LHCN-M2 (cell line): ENCODE measurements at regions not wholly inside any gene's neighbourhood (a gene's known extent, or its start where the extent isn't known, plus 50 kb on each side); places are given as distances from the start of the nearest gene placed in this dataset.

Source experiments
- DNase-seq: peaks from one replicate; pipeline ENCODE4 v3.0.0-alpha.2; 2012; ENCODE audit warnings: low read depth

DNA sequence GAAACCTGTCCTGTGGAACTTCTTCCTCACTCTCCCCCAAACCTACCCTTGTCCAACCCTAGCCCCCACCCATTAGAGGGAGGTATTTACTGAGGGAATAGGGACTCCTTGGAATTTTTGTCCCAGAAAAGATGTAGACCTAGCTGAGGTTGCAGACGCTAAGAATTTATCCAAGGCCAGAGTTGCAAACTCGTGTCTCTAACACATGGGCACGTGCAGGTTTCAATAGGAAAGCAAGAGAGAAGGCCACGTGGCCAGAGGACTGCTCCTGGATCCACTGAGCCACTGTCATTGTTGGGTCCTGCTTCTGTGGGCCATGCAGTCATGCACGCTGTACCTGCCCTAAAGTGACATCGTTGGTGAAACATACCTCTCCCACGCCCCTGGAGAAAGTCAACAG, 243.4 kb upstream of the KCNG1 start:
- DNase-seq = no peak

DNA sequence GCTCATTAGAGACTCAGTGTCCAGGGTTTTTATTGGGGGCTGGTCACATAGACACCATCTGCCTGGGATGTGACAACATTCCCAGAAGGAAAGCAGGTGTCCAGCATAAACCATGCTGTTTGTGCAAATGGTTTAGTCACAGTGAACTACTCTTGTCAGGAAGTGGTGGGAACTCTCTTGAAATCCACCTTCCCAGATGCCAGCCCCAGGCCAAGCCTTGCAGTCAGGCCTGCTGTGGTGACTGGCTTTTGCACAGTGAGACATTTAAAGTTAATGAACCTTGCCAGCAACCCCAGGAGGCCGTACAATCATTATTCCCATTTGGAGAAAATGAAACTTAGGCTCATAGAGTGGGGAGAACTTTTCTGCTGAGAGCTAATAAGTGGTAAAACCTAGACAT, 242.5 kb upstream of the KCNG1 start:
- no peak for DNase-seq

DNA sequence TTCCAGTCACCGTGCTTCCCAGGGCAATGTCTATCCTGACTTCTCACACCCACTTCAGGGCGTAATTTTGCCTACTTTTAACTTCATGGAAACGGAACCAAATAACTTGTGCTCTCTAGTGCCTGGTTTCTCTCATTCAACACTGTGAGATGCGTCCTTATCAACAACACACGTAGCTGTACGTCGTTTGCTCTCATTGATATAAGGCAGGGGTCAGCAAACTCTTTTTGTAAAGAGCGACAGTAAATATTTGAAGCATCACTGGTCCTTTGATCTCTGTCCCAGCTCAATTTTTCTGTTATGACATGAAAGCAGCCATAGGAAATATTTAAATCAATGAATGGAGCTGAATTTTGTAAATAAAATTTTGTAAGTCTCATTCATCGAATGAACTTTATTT, 239.3 kb upstream of the KCNG1 start:
- DNase-seq = no peak

DNA sequence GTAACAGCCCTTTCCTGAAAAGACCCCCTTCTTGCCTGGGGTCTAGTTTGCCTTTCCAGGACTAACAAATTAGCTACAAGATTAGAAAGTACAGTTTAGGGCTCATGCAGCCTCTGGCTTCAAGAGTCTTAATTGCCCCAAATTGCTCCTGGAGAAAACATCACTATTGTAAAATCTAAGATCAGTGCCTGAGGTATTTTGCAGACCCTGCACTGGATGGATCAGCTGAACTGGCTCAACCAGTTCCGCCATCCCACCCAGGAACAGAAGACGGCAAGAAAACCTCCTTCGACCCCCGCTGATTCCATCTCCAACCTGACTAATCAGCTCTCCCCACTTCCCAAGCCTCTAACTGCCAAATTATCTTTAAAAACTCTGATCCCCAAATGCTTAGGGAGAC, 236.5 kb upstream of the KCNG1 start:
- no peak for DNase-seq

DNA sequence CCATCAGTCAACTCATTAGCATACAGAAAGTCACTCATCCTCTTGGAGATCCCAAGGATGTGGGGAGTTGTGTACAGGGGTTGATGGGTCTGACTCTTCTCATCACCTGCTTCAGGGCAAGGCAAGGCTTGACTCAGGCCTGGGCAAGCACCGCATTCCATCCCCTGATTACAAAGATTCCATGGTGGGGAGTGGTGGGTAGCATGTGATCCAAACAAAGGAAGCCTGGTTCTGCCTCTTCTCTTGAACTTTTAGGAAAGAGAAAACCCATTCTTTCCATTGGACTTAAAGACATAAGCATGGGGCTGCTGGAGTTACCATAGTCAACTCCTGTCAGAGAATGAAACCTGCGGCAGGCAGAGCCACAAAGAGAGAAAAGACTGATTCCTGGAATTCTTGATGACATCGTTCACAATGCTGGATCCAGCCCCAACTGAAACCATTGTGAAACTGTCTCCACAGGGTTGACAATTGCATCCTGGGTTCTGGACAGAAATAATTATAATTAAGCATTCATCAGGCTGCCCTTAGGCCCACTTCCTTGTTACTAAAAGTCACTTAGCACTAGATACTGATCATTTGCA, 235.8 kb upstream of the KCNG1 start:
- DNase-seq = no peak

DNA sequence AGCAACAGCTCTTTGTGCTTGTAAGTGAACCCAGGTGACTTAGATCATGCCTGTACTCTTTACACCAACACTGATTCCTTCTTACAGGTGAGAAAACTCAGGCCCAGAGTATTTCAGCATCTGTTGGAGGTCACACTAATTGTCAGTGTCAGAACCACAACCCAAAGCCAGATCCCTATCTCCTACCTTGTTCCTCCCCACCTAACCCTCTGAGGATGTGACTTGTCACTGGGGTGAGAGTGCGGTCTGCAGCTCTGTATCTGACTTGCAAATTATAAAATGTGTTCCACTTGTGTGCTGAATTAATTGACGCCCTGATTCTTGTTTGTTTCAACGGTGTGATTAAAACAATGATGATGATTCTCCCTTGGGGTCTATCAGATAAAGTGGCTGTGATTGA, 232.5 kb upstream of the KCNG1 start:
- DNase-seq = no peak

DNA sequence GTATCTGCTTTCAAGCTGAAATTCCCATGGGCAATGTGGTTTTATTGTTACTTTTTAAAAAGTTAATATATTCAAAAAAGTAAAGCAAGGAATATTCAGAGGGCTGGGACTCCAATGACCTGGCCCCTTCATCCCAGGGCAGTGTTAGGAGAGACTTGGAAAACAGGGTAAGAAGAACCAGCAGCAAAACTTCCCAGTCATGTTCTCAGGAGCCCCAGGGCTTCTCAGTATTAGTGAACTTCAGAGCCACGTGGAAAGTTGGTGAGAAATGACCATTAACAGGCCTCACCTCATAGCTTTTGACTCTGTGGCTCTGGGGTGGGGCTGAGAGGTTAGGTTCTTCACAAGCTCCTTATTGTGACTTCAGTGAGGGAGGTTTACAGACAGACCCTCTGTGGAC, 230.4 kb upstream of the KCNG1 start:
- DNase-seq = no peak

DNA sequence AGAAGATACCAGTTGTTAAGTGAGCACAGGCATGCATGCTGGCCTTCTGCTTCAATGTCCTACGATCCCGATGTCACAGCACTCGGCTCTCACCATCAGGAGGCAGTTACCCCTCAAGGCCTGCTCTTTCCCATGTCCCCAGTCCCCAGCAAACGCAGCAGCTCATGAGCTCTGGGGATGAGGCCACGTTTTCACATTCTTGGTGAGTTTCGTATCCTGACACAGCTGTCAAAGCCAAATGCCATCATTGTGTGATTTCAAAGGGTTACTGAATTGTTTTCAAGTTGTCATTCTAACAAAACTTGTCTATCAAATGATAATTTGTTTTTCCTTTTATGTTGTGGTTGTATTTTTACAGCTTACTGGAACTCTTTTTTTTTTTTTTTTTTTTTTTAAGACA, 226.9 kb upstream of the KCNG1 start:
- no peak for DNase-seq

DNA sequence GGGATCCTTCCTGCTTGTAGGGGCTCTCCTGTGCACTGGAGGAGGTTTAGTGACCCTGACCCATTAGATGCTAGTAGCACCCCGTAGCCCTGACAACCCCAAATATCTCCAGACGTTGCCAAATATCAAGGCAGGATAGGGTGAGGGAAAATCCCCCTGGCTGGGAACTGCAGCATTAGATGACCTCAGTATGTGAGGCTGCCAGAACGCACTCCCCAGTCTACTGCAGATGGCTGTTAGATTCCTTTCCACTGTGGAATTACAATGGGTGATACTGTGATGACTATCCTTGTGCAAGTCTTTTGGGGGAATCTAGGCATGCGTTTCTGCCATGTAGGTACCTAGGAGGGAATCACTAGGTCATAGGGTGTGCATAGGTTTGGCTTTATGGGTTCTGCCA, 226.3 kb upstream of the KCNG1 start:
- no peak for DNase-seq

DNA sequence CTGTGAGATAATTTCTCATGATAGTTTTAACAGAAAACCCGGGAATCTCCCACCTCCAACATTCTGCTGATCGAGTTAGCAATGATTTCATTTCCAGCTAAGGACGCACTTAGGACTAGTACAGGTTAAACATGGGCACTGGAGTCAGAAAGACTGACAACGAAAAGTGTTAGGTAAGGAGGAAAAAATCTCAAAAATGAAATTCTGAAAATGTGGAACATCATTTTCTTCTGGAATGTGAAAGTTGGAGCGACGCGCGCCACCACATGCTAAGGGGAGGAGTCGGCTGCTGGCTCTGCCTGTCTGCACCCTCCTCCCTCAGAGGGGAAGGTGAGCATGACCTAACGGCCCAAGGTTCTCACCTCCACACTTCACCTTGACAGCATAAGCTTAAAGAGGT, 221.6 kb upstream of the KCNG1 start:
- DNase-seq = no peak

DNA sequence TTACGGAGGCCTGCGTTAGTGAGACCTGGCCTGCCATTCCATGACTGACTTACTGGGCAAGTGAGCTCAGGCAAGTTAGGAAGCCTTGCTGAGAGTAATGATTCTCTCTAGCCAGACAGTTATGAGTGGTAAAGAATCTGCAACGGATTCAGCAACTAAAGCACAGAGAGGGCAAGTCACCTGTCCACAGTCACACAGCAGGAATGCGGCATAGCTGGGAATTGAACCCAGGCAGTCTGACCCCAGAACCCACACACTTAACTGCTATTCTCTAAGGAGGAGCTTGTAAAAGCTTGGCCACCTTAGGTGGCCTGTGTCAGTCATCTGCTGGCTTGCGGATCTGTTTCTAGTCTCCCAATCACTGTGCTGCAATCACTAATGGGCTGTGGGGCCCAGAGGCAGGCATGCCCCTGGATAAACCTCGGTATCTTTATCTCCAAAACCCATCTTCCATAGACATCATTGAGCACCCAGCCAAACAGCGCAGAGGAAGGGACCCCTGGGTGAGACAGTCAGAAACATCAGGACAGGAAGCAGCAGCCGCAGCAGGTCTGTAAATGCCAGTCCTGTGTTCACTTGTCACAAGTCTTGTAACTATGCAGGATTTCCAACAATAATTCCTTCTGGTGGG, 215.9 kb upstream of the KCNG1 start:
- DNase-seq = no peak

DNA sequence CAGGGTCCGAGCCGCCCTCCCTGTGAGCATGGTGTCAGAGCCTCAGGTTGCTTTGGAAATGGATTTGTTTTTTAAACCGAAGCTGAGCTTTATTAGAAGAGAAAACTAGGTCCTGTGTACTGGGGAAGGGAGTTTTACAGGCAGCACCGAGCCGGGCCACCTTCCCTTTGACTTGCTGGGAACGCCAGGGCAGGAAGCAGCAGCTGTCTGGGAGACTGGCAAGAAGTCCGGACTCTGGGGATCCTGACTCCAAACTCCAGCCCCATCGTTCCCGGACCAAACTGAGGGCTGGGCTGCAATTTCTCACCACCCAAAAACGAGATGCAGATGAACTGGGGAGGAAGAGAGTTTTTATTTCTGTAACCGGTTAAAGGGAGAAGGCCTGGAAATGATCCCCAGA, 214.9 kb upstream of the KCNG1 start:
- DNase-seq = no peak

DNA sequence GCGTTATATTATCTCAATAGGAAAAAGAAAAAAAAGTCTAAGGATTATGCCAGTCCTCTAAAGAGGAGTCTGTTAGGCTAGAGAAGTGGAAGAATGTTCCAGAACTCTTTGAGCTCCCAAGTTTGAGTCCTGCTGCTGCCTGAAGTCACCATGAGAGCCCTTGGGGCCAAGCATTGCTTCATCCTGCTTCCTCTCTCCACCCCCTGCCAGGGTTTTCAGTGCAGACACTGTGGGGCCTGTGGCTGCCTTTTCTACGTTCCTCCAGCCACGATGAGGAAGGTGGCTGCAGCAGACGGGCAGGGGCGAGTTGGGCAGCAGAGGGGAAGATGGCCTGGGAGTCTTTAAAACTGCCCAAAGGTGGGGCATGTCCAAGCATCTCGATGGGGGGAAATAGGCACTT, 214.4 kb upstream of the KCNG1 start:
- no peak for DNase-seq

DNA sequence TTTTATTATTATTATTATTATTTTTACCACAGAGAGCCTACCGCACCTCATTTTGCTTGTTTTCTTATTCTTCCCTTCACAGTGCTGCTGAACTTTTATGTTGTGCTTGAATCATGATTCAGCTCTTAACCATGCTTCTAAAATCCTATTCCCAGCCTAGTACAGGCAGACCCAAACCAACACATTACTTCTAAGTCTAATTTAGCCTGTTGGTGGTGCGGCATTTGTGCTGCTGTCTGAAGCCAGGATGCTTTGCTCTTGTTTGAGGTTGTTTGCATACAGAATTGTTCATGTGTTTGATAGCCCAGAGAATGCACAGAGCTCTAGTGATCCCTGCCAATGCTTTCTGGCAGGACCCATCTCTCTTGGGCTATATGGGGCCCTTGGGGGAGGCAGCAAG, 213.5 kb upstream of the KCNG1 start:
- DNase-seq = no peak

DNA sequence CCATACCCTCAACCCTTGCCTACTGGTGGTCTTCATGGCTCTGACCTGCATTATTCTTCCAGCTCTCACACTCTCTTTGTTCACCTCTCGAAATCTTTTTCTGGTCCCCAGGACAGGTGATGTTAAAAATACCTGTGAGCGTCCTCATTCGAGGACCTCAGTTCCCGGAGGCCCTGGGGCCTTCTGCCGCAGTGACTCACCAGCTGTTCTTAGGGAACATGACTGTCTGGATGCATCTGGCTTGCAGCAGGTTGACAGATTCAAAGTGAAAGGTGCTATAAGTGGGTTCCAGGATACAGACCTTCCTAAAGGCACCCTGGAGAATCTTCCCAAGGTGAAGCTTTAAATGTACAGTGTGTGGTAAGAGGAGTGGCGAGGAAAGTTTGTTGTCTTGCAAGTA, 210.4 kb upstream of the KCNG1 start:
- DNase-seq = no peak

DNA sequence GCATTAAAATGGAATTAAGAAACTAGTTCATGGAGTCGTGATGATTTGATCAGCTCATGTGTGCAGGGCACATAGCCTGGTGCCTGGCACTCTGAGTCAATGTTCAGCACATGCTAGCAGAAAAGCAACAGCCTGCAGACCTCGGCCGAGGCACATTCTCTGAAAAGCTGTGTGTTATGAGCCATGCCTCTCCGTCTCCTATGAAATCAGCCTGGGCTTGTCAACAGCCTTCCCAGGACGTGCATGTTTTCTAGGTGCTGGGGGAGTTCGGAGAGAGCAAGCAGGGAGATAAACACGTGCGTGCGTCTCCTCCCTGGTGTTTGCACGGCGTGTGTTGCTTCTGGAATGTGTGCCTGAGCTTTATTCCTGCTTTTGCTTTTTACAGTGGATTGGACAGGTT, 207.8 kb upstream of the KCNG1 start:
- no peak for DNase-seq

DNA sequence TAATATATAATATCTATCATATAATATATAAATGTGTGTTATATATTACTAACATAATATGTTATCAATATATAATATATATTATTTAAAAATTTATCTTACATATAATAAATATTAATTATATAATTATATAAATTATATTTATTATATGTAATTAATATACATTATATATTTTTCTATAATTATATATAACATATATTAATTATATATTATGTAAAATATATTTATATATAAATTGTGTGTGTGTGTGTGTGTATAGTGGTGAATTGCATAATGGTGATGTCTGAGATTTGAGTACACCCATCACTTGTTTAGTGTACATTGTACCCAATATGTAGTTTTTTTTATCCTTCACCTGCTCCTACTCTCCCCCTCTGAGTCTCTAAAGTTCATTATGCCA, 205.9 kb upstream of the KCNG1 start:
- DNase-seq = no peak

DNA sequence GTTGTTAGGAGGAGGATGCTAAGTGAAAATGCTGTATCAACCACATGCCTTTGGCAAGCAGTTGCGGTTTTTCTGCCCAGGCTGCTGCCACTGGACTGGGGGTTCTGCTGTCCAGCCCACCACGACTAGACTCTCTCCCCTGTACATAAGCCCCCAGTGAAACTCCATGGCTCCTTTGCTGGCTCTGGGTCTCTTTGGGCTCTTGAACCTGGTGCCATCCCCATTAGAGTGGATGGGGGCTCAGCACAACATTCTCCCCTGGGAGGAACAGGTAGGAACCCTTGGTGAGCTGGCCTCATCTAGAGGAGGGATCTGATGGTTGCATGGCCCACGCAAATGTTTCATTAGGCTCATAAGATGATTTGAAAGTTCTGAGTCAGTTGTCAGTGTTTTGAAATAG, 204.8 kb upstream of the KCNG1 start:
- no peak for DNase-seq

DNA sequence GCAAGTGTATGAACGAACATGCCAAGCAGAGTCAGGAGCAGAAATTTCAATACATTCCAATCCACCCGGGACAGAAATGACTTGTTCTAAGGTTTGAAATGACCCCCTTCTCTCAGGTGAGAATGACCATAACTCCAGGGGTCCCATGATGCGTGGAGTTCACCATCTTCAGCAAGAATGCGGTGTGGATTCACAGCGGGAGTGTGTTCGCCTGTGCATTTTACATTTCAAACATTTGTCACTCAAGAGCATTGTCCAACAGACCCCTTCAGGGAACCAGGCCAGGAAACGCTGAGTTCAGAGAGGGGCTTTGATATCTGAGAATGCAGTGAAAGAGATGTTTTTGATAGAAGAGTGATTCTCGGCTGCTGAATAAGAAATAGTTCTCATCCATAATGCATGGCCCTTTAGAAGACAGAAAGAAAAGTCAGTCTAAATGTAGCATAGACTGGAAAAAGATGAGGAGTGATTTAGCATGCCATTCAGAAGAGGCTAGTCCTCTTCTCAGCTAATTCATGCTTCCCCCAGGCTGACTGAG, 200.3 kb upstream of the KCNG1 start:
- DNase-seq = no peak

DNA sequence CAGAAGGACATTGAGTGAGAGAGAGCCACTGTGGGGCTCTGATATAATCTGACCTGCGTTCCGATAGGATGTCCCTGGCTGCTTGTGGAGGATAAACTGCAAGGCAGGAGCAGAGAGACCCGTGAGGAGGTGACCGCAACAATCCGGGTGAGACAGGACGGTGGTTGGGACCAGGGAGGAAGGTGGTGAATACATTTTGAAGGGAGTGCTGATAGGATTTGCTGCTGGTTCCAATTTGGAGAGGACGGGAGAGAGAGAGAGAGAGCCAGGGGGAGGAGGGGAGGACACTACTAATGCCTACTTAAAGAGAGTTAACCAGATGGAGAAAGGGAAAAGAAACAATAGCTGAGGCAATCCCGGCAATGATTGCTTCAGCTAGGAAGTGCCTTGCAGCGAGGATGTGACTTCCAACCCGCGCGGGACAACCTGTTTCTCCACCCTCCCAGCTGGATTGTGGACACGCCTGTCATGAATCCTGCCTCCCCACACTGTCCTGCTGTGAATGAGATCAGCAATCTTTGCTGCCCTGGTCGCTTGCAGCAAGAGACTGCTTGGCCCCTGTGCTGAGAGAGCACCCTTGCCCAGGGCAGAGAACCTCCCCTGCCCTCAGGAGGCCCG, 199.0 kb upstream of the KCNG1 start:
- DNase-seq = peak; percentile 19

DNA sequence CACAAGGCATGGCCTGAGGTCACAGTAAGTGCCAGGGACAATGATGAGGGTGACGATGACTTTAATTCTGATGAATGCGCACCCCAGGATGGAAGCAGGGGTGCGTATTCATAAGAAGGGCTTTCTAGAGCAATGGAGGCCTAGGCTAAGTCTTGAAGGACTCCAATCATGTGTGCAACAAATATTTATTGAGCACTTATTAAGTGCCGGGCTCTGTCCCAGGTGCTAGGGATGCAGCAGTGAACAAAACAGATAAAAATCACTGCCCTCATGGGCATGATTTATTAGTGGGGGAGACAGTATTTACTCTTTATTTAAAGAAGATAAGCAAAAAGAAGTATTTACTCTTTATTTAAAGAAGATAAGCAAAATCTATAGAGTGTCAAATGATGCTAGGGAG, 198.2 kb upstream of the KCNG1 start:
- no peak for DNase-seq

DNA sequence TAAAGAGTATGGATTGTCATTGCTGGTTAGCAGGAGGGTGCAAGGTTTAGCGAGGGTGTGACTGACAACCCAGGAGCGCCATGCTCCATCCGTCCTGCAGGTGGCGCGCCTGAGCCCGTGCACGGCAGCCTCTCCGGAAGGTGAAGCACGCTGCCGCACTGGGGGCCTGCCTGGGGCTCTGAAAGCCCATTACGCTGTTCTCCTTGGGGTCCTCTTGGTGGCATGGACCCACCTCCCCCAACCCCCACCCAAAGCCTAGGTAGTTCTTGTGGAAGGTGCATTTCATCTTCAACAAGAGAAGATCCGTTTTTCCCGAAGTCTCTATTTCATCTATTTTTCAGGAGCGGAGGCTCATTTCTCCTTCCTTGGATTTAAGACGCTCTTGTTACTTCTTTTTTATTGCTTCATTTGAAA, 197.4 kb upstream of the KCNG1 start:
- DNase-seq = no peak

DNA sequence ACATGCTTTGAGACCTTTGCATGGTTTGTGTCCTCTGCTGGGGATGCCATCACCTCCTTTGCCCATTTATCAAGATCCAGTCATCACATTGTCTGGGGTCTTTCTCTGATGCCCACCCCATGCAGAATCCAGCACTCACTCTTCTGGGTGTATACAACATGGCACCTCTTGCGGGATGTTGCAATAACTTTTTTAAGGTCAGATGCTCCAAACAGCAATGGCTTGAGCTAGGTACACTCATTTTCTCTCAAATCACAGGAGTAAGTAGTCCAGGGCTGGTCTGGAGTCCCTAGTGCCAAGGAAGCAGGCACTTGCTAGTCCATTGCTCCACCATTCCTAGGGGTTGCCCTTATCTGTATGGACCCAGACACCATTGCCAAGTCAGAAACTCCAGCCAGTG, 196.6 kb upstream of the KCNG1 start:
- no peak for DNase-seq
